HG02852 (cell line): ENCODE measurements at regions not wholly inside any gene's neighbourhood (a gene's known extent, or its start where the extent isn't known, plus 50 kb on each side); places are given as distances from the start of the nearest gene placed in this dataset.
"Not testable (repeated sequence)": the region's sequence is repeated elsewhere in the genome, so short reads cannot be mapped to it uniquely, and the experiment has no call there.

Experiments used
- ATAC-seq: cut with Tn5 transposase; IDR thresholded peaks from one replicate; pipeline ENCODE4 v1.9.1; 2021; ENCODE audit warnings: mild to moderate bottlenecking, moderate library complexity; ENCODE audit not compliant: unreplicated experiment

DNA sequence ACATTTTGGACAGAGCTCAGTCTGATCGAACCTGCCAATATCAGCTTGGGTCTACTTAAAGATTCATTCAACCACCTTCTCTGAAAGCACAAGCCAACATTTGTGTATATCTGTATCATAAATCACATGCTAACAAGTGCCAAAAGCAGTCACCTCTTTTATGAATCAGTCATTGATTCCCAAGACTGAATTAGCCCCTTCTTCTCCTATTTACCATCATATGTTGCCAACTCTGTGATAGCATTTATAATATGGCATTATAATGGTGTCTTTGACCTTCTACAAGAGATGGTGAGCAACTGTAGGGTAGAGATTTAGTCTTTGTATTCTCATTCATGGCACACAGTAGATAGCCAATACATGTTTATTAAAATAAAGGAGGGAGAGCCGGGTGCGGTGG, 61.4 kb downstream of the DDX53 start:
- ATAC-seq, result no peak

DNA sequence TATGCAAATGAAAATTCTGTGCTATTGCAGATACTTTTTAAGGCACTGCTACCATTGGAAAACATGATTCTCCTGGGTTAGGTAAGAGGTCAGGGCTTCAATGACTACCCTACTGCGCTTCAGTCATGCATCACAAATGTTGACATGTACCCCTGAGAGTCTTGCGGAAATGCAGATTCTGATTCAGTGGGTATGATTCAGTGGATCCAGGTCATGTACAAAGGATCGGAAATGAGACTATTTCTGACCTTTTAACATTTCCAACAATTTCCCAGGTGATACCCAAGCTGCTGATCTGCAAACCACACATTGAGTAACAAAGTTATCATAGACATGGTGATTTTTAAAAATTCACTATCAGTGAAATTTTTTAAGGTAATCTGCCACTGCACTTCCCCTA, 62.6 kb downstream of the DDX53 start:
- ATAC-seq, result no peak

DNA sequence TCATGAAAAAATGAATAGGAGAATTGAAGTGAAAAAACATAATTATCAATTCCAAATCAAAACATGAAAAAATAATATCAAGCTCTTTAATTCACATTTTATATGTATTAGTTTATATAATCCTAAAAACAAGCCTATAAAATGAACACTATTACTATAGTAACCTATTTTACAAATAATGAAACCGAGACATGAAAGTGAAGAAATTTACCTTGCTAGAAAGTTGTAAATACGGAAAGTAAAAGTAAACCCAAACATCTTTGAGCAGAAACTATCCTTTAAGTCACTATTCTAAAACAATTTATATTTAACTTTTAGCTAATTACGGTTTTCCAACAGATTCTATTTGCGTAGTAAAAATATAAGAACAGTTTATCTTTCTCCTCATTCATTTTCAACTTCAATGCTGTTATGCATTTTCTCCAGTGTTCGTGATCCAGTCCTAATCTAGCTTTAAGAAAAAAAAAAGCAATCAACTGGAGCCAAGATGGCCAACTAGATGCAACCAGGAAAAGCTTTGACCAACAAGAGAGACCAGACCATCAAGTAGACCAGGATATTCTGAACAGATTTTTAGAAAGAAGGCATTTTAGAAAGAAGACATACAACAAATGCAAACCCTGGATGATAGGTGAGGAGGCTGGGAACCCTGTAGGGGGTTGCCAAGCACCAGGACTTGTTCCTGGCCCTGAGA, 67.0 kb downstream of the DDX53 start:
- peak; percentile 71 for ATAC-seq

DNA sequence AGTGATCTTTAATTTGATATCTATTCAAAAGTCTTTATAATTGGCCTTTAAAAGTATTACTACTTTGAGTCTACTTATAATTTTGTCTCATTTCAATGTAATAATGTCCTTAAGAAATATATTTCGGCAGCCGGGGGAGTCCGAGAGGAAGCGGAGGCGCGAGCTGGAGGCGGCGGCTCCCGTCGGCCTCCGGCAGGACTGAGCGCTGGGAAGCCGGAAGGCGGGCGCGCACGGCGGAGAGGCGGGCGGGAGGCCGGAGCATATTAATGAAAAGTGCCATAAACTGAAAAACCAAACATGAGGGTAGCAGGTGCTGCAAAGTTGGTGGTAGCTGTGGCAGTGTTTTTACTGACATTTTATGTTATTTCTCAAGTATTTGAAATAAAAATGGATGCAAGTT, 75.7 kb downstream of the DDX53 start:
- not testable (repeated sequence) for ATAC-seq

DNA sequence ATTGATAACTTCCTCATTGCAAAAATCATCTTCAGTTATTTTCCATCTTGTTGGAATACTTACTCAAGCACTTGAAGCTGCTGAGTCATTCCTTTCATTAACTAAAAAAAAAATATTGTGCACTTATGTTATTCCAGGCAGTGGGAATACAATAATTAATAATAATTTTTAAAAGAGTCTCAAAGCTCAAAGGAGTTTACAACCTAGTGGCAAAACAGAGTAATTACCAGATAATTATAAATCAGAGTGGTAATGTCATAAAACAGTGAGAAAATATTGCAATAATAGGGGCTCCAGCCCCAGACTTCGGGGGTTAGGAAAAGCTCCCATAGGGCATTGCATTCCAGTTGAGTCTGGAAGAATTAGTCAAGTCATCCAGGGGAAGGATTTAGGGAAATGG, 79.6 kb downstream of the DDX53 start:
- ATAC-seq, result no peak

DNA sequence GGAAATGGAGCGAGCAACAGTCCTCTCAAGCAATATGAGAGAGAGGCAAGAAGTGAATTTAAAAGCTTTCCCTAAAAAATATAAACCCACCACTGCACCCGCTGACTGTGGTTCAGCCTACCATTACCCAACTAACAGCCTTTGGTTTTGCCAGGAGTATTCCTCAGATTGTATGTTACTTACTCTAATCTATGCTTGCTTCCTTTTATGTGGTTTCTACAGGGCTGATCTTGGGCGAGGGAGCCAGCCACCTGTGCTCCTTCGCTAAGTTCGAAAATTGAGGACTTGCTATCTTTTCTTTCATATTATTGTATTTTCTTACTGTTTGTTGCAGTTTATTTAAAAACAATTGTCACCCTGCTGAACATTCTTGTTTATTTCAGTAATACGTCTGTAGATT, 101.1 kb downstream of the DDX53 start:
- ATAC-seq, result no peak

DNA sequence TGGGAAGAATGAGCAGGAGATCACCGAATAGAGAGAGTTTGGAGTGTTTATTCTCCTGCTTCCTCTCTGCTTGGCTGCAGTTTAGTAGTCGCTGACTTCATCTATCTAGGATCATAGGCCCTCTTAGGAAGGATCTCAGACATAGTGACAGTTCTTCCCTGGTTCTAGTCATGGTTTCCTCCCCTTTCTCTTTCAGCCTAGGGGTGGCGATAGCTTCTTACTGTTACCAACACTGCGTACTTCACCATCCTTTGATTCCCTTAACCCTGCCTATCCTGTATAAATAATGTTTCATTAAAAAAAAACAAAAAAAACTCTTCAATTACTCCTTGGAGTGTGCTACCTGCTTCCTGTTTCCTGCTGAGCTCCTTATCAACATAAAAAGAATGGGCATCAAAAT, 103.8 kb downstream of the DDX53 start:
- no peak for ATAC-seq

DNA sequence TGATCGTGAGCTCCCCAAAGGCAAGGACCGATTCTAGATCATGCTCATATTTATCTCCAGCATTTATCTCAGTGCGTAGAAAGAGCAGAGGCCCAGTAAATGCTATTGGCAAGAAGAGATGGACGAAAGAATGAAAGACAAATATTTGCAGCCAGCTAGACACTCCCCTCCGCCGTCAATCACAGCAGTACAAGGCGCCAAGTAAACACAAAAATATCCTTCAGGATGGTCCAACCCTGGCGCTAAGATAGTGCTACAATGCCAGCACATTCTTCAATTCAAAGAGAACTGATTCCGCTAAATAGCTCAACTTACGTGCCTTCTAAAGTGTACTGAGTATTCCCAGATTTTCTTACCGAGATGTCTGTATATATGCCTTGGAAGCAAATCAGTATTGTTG, 114.5 kb downstream of the DDX53 start:
- ATAC-seq, result no peak

DNA sequence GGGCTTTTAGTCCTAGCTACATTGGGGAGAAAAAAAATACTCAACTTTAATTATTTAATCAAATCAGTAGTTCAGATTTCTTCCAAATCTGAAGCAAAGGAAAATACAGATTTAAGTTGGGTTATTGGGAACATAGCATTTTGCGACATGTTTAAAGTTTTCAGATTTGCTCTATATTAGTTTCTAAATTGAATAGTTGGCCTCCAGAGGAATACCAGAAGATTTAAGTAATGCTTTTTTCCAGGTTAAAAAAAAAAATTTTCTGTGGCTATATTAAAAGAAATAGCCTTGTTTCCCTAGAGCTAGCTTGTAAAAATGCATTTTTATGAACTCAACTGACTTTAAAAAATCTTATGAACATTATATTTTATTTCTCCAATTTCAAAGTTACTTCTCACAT, 115.9 kb downstream of the DDX53 start:
- no peak for ATAC-seq

DNA sequence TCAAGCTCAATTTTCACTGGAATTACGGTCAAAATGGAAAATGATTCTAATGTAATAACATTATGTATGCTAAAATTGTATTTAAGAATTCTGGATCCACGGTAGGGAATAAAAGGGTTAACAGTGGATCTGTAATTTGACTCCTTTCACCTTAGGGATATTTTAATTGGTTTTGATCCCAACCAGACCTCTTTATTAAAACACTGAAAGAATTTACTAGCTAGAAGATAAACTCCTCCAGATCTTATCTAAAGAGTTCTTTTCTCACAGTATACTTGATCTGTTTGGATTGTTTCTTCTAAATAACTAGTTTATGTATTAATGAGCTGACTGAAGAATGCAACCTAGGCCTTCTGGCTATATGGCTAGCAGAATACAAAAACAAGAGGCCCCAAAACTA, 118.4 kb downstream of the DDX53 start:
- no peak for ATAC-seq

DNA sequence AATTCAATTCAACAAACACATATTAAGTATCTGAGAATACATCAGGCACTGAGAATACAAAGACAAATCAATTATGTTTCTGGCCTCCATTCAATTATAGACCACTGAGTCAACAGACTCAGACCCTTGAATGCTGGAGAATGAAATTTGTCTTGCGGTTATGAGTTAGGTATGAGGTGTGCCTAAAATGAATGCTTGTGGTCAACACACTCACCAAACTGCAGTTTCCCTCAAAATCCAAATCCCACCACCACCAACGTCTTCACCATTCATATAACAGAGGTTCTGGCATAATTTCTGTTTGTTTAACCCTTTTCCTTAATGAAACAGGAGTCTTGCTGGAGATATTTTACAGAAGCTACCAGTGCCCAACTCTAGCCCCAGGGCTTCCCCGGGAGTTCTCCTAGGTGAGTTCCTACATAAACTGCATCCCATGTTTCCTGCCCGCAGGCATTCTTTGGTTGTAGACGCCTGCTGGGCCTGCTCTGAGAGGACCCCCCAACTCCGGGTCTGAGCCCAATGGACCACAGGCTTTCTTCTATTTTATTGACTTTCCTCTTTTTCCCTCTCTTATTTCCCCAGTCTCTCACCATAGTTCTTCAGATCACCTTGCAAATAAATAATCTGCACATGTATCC, 119.2 kb downstream of the DDX53 start:
- no peak for ATAC-seq

DNA sequence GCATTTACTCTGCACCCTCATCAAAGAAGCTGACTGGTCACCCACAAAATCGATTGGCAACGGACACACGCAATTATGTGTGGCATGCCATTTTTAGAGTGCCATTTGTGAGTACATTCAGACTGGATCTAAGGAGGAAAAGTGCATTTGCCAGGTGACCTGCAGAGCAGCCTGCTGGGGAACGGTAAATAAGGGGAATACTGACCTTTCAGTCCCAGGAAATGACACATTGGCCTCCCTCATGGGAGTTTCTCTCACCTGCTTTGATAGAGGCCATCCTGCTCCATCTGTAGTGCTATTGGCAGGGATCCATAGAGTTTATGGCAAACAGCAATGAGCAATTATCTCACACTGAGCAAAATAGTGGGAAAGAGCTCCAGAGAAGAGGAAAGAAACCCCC, 127.8 kb downstream of the DDX53 start:
- ATAC-seq, result no peak

DNA sequence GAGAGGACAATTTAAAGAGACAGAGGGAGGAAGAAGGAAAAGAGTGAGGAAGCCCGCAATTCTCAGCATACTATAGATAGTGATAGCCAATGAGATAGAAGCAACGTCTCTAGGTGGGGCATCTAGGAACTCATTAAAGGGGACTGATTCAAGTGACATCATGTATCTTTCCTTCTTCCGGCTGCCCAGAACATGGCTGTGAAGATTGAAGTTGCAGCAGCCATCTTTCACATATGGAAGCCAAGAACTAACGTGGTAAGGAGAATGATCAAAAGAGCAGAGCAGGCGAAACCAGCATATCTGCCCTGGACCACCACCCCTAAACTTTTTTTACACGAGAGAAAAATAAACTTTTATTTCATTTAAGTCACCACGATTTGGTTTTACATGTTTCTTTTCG, 133.8 kb downstream of the DDX53 start:
- no peak for ATAC-seq

DNA sequence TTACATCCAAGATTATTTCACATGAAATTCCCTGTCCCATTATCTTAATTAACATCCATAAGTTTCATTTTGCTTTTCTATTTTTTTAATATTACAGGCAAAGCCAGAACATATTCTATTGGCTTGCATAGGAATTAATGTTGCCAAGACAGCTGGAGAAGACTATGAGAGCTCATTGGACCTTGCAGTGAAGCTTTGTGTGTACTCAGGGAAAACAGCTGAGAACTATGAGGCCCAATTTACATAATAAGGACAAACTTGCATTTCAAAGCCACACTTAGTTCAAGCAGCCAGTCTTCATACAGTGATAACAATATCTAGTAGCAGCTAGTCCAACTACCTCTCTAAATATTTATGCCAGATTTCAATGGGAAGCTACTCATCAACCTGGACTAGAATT, 134.4 kb downstream of the DDX53 start:
- ATAC-seq, result no peak

DNA sequence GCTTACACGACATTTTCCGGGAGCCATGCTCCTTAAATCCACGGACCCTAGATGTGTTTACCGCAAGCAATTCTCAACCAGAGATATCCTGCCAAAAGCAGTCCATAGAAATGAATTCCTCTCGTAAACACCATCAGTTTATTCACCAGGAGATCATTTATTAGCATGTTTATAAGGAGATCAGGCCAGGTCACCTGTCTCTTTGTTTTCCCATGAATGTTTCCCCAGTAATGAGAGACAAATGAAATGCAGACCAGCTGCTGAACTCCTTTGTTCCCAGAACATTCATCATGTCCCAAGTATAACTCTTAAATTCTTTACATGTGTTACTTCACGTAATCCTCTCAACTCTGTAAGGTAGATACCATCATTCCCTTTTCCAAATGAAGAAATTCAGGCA, 137.1 kb downstream of the DDX53 start:
- ATAC-seq, result no peak

DNA sequence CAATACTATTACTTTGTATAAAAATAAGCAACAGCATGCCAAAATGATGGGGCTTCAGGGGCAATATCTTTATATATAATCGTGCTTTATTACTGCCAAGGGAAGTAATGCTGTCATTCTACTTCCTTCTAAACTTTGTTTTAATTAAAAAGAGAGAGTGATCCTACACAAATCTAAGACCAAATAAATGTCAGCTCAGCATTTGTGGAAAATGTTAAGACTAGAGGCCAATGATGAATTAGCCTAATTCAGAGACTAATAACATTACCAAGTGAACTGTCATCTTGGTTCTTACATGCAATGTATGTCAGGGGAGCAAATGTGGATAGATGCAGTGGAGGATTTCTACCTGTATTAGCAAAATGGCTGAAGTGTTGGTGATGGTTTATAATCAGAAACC, 166.4 kb upstream of the PTCHD1 start:
- no peak for ATAC-seq

DNA sequence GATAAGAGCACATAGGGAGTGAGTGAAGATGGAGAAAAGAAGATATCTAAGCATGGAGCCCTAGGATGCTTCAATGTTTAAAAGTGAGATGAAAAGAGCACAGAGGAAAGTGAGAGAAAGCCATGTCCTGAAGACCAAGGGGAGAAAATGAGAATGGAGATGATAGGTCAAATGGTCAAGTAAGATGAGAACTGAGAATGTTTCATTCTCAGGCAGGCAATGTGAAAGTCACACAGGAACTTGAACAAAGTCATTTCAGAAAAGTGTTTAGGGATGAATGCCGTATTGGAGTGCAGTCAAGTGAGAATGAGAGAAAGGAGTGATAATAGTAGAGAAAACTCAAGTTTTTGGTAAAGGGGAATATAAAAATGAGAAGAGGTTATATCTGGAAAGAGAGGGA, 148.7 kb upstream of the PTCHD1 start:
- ATAC-seq, result peak; percentile 89

DNA sequence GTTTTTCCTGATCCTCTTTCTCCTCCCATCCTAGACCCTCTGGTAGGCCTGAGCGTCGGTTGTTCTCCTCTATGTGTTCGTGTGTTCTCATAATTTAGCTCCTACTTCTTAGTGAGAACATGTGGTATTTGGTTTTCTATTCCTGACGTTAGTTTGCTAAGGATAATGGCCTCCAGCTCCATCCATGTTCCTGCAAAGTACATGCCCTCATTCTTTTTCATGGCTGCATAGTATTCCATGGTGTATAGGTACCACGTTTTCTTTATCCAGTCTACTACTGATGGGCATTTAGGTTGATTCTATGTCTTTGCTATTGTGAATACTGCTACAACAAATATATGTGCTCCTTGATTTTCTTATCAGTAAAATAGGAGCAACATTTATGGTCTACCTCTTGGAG, 146.8 kb upstream of the PTCHD1 start:
- ATAC-seq, result no peak

DNA sequence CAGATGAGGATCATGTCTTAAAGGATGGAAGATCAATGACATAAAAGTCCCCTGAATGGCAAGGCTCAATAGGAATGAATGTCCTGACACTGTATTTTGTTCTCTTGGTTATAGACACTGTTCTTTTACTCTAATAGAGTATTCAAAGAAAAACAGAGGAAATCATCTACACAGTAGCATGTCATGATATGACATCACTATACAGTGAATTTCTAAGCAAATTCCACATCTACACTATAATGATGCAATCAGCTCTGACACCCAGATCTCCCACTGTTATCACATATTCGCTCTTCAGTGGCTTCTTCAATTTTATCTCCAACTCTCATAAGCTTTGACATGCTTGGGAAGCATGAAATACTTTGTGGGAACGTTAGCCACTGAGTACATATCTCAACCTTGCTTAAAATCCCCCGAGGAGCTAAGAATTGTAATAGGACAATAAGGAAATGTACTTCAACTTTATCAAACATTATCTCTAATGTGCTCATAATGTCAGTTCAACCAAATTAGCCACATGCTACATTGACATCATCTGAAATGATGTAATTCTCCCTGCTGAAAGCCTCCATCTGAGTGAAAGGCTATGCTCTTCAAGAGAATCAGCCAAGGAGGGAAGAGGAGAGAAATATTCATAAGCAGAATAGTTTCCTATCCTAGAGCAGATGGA, 139.6 kb upstream of the PTCHD1 start:
- no peak for ATAC-seq

DNA sequence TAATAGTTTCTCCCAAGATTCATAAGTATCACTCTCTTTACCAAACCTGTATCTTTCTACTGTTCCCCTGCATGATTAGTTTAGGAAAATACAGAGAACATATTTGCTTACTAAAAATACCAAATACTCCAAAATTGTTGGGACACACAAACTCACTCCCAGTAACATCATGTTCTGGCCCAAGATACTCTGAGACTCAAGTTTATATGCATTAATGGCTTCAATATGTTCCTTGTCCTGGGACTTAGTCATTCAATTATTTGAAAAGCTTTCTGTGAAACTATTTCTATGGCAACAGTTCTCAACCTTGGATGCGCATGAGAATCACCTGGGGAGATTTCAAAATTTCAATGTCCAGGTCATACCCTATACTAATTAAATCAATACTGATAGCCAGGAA, 138.9 kb upstream of the PTCHD1 start:
- no peak for ATAC-seq

DNA sequence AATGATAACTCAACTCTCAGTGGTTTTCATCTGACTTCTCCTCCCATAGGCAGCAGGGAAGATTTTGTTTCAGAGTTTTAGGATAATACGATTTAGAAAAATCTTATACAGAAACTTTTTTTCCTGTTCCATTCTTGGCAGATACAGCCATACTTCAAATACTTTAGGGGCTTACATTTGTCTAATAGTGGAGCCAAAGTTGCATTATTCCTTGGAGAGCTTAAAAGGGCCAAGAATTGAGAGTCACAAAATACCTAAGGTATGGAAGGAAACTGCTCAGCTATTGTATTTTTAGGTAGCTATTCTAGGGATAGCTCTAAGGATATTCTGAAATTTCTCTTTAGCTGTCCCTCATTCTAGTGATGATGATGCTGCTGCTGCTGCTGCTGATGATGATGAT, 132.9 kb upstream of the PTCHD1 start:
- ATAC-seq, result no peak

DNA sequence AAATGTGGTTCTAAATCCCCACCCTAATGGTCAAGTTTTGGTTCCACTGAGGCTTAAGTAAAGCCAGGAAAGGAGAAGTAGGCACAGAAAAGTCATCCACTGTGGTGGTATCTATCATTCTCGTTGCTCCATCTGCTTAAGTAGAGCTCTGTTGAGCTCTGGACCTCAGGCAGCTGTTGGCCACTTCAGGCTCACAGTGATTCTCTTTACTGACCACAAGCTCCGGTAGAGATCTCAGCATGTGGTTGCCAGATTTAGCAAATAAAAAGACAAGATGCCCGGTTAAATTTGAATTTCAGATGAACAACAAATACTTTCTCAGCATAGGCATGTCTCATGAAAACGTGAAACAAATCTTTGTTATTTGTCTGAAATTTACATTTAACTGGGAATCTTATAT, 132.3 kb upstream of the PTCHD1 start:
- ATAC-seq, result no peak

DNA sequence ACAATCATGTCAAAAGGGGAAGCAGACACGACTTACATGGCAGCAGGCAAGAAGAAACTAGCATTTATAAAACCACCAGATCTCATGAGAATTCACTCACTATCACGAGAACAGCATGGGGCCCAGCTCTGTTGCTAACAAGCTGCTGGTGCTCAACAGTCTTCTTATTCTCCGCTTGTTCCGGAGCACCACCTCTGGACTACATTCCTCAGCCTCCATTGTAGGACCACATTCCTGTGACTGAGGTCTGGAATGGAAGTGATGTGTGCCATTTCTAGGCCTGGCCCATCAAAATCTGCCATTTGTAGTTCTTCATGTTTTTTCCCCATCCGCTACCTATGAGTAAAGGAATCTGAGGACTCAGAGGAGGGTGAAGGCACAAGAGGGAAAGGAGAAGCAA, 111.5 kb upstream of the PTCHD1 start:
- ATAC-seq, result no peak
